C4-2B (cell line): ENCODE measurements at regions not wholly inside any gene's neighbourhood (a gene's known extent, or its start where the extent isn't known, plus 50 kb on each side); places are given as distances from the start of the nearest gene placed in this dataset.

Source experiments
- CTCF ChIP-seq: fragments of 450-650 bp; conservative IDR thresholded peaks from 2 replicates; pipeline ENCODE4 v1.5.1; 2017; ENCODE audit warnings: mild to moderate bottlenecking
- ZFX ChIP-seq: fragments of 450-650 bp; IDR thresholded peaks from 2 replicates; pipeline ENCODE4 v1.6.1; 2017

GRCh38 chr5:66306844-66307315, 162.8 kb downstream of the SREK1 start:
- TF ChIP-seq CTCF, result no peak
- TF ChIP-seq ZFX, result no peak
